NB4 (cell line): ENCODE measurements at regions not wholly inside any gene's neighbourhood (a gene's known extent, or its start where the extent isn't known, plus 50 kb on each side); places are given as distances from the start of the nearest gene placed in this dataset.

Experiments used
- DNase-seq: peaks from one replicate; pipeline ENCODE4 v3.0.0; 2010; ENCODE audit warnings: low read depth
- H3K4me3 ChIP-seq: one replicate; pipeline ENCODE4 v1.5.1; 2011; ENCODE audit warnings: mild to moderate bottlenecking, low read depth, low read length, moderate library complexity
- MYC ChIP-seq: IDR thresholded peaks from 2 replicates; pipeline ENCODE4 v1.6.1; 2011; ENCODE audit warnings: low read depth, low read length
- POLR2A ChIP-seq: IDR thresholded peaks from 2 replicates; pipeline ENCODE4 v1.6.1; 2011; ENCODE audit warnings: mild to moderate bottlenecking; ENCODE audit not compliant: insufficient read length; ENCODE audit errors: extremely low read depth
- TF ChIP-seq, protein P1 (sequence below): IDR thresholded peaks from 2 replicates; pipeline ENCODE4 v1.6.1; 2011; ENCODE audit warnings: low read depth, low read length
- TF ChIP-seq, protein P2 (sequence below): IDR thresholded peaks from one replicate; pipeline ENCODE4 v1.5.1; 2012; ENCODE audit warnings: low read depth, low read length

DNA sequence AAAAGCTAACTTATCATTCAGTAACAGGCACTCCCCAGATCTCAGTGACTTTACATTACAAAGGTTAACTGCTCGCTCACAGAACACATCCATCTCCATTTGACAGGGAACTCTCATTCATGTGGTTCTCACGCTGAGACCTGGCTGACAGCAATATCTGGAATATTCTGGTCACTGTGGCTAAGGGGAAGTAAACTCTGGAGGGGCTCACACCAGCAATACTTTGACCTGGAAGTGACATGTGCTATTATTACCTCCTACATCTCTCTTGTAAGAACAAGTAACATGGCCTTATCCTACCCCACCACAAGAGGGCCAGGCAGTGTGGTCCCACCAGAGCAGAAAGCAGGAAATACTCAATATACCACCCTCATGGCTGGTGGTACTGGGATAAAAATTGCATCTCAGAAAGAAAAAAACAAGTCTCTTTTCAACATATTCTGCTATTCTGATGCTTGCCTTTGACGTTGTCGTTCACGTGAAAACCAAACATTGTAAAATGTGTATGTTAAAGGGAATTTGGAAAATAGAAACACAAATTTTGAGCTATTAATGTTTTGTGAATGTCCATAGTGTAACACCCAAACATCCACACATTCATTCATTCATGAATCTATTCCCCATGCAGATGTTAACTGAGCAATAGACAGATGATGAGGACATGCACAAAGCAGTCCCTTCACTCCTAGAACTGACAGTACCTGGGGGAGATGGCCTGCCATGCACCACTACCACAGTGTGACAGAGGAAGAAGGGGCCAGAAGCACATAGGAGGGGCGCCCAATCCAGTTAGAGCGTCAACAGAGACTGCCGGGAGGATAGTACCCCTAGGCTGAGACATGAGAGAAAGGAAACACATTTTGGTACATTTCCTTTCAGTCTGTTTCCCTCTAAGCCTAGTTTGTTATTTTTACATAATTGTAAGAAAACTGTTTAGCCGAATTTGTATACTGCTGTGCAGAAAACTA lies 166.0 kb upstream of the SP4 start:
- DNase-seq, result peak; percentile 62
- no peak overlapping the region for H3K4me3 ChIP-seq
- TF ChIP-seq, protein P1, sequence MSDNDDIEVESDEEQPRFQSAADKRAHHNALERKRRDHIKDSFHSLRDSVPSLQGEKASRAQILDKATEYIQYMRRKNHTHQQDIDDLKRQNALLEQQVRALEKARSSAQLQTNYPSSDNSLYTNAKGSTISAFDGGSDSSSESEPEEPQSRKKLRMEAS, result peak; percentile 44
- TF ChIP-seq, protein P2, sequence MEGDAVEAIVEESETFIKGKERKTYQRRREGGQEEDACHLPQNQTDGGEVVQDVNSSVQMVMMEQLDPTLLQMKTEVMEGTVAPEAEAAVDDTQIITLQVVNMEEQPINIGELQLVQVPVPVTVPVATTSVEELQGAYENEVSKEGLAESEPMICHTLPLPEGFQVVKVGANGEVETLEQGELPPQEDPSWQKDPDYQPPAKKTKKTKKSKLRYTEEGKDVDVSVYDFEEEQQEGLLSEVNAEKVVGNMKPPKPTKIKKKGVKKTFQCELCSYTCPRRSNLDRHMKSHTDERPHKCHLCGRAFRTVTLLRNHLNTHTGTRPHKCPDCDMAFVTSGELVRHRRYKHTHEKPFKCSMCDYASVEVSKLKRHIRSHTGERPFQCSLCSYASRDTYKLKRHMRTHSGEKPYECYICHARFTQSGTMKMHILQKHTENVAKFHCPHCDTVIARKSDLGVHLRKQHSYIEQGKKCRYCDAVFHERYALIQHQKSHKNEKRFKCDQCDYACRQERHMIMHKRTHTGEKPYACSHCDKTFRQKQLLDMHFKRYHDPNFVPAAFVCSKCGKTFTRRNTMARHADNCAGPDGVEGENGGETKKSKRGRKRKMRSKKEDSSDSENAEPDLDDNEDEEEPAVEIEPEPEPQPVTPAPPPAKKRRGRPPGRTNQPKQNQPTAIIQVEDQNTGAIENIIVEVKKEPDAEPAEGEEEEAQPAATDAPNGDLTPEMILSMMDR, result peak; percentile 54
- TF ChIP-seq MYC, result no peak
- no peak for TF ChIP-seq POLR2A

DNA sequence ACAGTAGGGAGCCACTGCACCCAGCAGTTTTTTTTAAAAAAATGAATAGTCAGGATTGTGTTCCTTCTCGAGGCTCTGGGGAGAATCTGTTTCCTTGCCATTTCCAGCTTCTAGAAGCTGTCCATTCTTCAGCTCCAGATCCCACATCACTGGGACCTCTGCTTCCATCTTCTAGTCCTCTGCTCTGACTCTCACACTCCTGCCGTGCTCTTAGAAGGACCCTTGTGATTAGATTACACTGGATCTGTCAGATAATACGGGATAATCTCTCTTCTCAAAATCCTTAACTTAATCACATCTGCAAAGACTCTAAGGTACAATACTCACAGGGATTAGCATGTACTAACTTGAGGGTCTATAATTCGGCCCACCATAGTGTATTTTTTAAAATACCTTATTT lies 158.9 kb upstream of the SP4 start:
- TF ChIP-seq, protein P2, result no peak
- no peak for TF ChIP-seq MYC
- TF ChIP-seq, protein P1, result no peak
- TF ChIP-seq POLR2A, result no peak
- H3K4me3 ChIP-seq, result no peak overlapping the region
- DNase-seq, result no peak

DNA sequence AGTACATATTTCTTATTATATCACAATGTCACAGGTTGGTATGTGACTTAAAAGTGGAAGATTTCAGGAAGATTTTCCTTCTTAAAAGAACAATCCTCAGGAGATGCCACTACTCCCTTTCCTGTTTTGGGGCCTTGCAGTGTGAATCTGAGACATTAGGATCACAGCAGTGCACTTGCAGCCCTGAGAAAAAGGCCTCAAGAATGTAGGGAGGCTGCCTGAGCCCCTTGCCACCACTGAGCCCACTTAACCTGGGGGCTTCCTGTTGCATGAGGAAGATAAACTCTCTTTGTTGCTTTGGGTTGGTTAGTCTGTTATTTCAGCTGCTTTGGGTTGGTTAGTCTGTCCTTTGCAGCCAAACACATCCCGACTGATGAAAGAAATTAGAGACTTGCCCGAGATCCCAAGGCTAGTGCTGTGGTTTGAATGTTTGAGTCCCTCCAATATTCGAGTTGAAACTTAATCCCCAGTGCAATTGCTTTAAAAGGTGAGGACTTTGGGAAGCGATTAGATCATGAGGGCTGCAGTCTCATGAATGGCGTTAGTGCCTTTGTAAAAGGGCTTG lies 151.3 kb upstream of the SP4 start:
- no peak for DNase-seq
- H3K4me3 ChIP-seq, result no peak overlapping the region
- no peak for TF ChIP-seq POLR2A
- TF ChIP-seq, protein P1, result no peak
- TF ChIP-seq, protein P2, result no peak
- no peak for TF ChIP-seq MYC

DNA sequence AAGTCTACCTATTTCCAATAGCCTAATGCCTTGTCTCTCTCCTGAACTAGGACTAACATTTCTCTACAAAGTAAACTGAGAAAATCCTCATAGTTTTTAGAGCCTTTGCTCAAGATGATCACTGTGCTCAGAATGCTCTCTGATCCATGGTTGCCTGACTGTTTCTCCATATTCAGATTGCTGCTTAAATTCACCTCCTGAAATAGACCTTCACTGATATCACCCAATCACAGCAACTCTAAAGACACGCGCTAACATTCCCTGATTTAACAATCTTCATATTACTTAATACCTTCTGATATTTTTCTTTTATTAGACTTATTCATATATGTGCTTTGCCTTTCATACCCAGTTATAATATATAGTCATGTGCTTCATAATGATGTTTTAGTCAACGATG lies 148.9 kb upstream of the SP4 start:
- TF ChIP-seq, protein P1, result no peak
- TF ChIP-seq MYC (no peak), POLR2A (no peak)
- TF ChIP-seq, protein P2, result no peak
- H3K4me3 ChIP-seq, result no peak overlapping the region
- DNase-seq, result no peak

DNA sequence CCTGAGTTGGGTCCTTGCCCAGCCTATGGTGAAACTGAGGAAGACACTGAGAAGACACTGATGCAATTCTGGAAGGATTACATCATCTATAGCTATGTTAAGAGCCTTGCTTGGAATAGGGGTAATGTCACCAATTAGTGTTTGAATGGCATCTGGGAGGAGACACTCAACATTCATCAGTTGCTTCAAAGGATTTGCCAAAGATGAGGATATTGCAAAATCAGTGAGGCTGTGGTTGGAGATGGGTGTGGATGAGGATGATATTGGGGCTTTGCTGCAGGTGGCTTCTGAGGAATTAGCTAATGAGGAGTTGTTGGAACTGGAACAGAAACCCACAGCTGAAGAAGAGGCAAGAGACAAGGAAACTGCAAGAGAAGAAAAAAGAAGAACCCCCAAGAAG lies 146.7 kb upstream of the SP4 start:
- TF ChIP-seq POLR2A, result no peak
- TF ChIP-seq, protein P2, result no peak
- TF ChIP-seq MYC, result no peak
- DNase-seq, result peak; percentile 20
- no peak overlapping the region for H3K4me3 ChIP-seq
